GM18867 (cell line): ENCODE measurements at regions not wholly inside any gene's neighbourhood (a gene's known extent, or its start where the extent isn't known, plus 50 kb on each side); places are given as distances from the start of the nearest gene placed in this dataset.
"Not testable (repeated sequence)": the region's sequence is repeated elsewhere in the genome, so short reads cannot be mapped to it uniquely, and the experiment has no call there.

Experiments
- ATAC-seq: cut with Tn5 transposase; IDR thresholded peaks from one replicate; pipeline ENCODE4 v1.9.1; 2021; ENCODE audit warnings: mild to moderate bottlenecking, moderate library complexity; ENCODE audit not compliant: unreplicated experiment

GRCh38 chr2:3116371-3116770 is 261.2 kb downstream of the EIPR1 start:
- no peak for ATAC-seq

GRCh38 chr2:3115301-3116042 is 262.1 kb downstream of the EIPR1 start:
- ATAC-seq = no peak

GRCh38 chr2:3114406-3115185 is 263.0 kb downstream of the EIPR1 start:
- ATAC-seq = no peak

- no peak for ATAC-seq
Observed at GRCh38 chr2:3113769-3114168, 263.8 kb downstream of the EIPR1 start.

- ATAC-seq = no peak
Observed at GRCh38 chr2:3113122-3113521, 264.5 kb downstream of the EIPR1 start.

- ATAC-seq = no peak
Observed at GRCh38 chr2:3112553-3112952, 265.1 kb downstream of the EIPR1 start.

- ATAC-seq = no peak
Observed at GRCh38 chr2:3112131-3112530, 265.5 kb downstream of the EIPR1 start.

- ATAC-seq = no peak
Observed at GRCh38 chr2:3110994-3111666, 266.5 kb downstream of the EIPR1 start.

GRCh38 chr2:3110555-3110954 is 267.1 kb downstream of the EIPR1 start:
- ATAC-seq = no peak

- no peak for ATAC-seq
Observed at GRCh38 chr2:3108710-3109702, 268.6 kb downstream of the EIPR1 start.

- ATAC-seq = no peak
Observed at GRCh38 chr2:3108105-3108504, 269.5 kb downstream of the EIPR1 start.

GRCh38 chr2:3107567-3107966 is 270.1 kb downstream of the EIPR1 start:
- no peak for ATAC-seq

GRCh38 chr2:3105814-3106569 is 271.6 kb downstream of the EIPR1 start:
- no peak for ATAC-seq

- ATAC-seq = not testable (repeated sequence)
Observed at GRCh38 chr2:3104958-3105813, 272.4 kb downstream of the EIPR1 start.

- ATAC-seq = no peak
Observed at GRCh38 chr2:3104261-3104660, 273.4 kb downstream of the EIPR1 start.

GRCh38 chr2:3102922-3103569 is 274.6 kb downstream of the EIPR1 start:
- no peak for ATAC-seq

GRCh38 chr2:3102081-3102921 is 275.3 kb downstream of the EIPR1 start:
- ATAC-seq = no peak
